ENCODE measurements at regions not wholly inside any gene's neighbourhood (a gene's known extent, or its start where the extent isn't known, plus 50 kb on each side); places are given as distances from the start of the nearest gene placed in this dataset.

GRCh38 chr20:39808613-39809012 is 846.5 kb downstream of the DHX35 start:
- Histone ChIP-seq H3K9me3 (no peaks in the 10 kb centered on the region), H3K27me3 (no peaks in the 10 kb centered on the region), H3K27ac (no peak overlapping the region), H3K36me3 (no peaks in the 10 kb centered on the region), H3K4me3 (no peak overlapping the region), H3K4me1 (no peaks in the 10 kb centered on the region)
- intact Hi-C loops (cut with DNase I), result loop anchor here in 1 of 10 donors (2.0 kb wide), 1 partner anchor 20 kb away; no protein-coding TSS in a partner anchor
- ATAC-seq, result no peak
- TF ChIP-seq, protein P1, sequence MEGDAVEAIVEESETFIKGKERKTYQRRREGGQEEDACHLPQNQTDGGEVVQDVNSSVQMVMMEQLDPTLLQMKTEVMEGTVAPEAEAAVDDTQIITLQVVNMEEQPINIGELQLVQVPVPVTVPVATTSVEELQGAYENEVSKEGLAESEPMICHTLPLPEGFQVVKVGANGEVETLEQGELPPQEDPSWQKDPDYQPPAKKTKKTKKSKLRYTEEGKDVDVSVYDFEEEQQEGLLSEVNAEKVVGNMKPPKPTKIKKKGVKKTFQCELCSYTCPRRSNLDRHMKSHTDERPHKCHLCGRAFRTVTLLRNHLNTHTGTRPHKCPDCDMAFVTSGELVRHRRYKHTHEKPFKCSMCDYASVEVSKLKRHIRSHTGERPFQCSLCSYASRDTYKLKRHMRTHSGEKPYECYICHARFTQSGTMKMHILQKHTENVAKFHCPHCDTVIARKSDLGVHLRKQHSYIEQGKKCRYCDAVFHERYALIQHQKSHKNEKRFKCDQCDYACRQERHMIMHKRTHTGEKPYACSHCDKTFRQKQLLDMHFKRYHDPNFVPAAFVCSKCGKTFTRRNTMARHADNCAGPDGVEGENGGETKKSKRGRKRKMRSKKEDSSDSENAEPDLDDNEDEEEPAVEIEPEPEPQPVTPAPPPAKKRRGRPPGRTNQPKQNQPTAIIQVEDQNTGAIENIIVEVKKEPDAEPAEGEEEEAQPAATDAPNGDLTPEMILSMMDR (IDR thresholded peaks at IDR 0.05), result no peak
- DNase-seq, result no peak
- WGBS, 2 donors, result 54 to 56% methylated on average over 1 of the region's 1 CpG

GRCh38 chr20:39800548-39800947 is 838.4 kb downstream of the DHX35 start:
- no peaks in the 10 kb centered on the region for H3K27me3 ChIP-seq
- H3K4me1 ChIP-seq, result peaks cover 0 to 13% (median 0%) of the 10 kb centered on the region in 9 donors
- WGBS, 2 donors, result 15 to 27% methylated on average over 1 of the region's 1 CpG
- intact Hi-C loops (cut with DNase I), result no loop called here
- TF ChIP-seq, protein P1 (IDR thresholded peaks at IDR 0.05), result no peak
- no peak overlapping the region for H3K4me3 ChIP-seq
- DNase-seq (peak; percentile 37 to 49), ATAC-seq (peak; percentile 37 to 83 (median 72))
- H3K9me3 ChIP-seq, result peaks cover 0 to 18% (median 3%) of the 10 kb centered on the region in 11 donors
- H3K36me3 ChIP-seq, result no peaks in the 10 kb centered on the region
- H3K27ac ChIP-seq, result peak overlapping the region in 5 of 10 donors; percentile 0 to 30 (median 17)

DNA sequence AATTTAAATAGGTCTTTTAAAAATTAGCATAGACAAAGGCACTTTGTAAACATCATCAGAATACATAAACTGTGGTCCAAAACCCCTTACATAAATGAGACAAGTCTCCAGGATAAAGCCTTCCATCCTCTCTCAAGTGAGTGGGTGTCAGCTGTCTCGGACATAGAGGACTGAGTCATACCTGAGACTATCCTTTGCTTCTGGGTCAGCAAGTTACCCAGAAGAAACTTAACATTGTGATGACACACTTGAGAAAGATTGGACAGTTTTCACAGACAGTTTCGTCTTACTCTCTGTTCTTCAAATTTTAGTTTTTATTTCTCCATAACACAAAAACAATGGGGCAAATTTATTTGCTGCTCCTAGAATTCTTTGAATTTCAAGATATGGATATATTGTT is 838.0 kb downstream of the DHX35 start:
- Histone ChIP-seq H3K4me1 (peaks cover 0 to 13% (median 0%) of the 10 kb centered on the region in 9 donors), H3K27me3 (no peaks in the 10 kb centered on the region), H3K27ac (peak overlapping the region in 5 of 10 donors; percentile 0 to 30 (median 17)), H3K36me3 (no peaks in the 10 kb centered on the region), H3K4me3 (no peak overlapping the region), H3K9me3 (peaks cover 0 to 18% (median 3%) of the 10 kb centered on the region in 11 donors)
- TF ChIP-seq, protein P1 (IDR thresholded peaks at IDR 0.05), result no peak
- no peak for DNase-seq
- intact Hi-C loops (cut with DNase I), result no loop called here
- WGBS, 2 donors, result 59 to 72% methylated on average over 2 of the region's 2 CpGs
- ATAC-seq, result peak in 1 of 8 donors; percentile 58

DNA sequence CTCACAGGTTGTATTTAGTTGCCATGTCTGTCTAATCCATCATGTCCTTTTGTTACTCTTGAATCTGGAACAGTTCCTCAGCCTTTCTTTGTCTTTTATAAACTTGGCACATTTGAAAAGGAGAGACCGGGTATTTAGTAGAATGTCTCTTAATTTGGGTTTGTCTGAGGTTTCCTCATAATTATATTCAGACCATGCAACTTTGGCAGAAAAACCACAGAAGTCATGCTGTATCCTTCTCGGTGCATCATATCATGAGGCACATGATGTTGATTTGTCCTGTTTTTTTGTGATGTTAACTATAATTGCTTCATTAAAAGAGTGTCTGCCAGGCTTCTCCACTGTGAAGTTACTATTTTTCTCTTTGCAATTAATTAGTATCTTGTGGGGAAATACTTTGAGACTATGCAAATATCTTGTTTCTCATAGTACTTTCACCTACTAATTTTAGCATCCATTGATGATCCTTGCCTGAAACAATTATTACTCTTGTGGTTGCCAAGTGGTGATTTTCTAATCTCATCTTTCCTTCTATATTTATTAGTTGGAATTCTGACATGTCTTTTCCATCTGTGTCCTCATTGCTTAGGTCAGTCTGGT is 837.3 kb downstream of the DHX35 start:
- no peak for ATAC-seq

More for the DNA sequence above, 837.3 kb downstream of the DHX35 start:
- WGBS, 2 donors, result 58 to 73% methylated on average over 2 of the region's 2 CpGs
- no peaks in the 10 kb centered on the region for H3K36me3 ChIP-seq
- peaks cover 0 to 13% (median 0%) of the 10 kb centered on the region in 9 donors for H3K4me1 ChIP-seq
- H3K4me3 ChIP-seq, result no peak overlapping the region
- H3K27me3 ChIP-seq, result no peaks in the 10 kb centered on the region
- H3K27ac ChIP-seq, result peak overlapping the region in 1 of 10 donors; percentile 1
- peaks cover 0 to 18% (median 3%) of the 10 kb centered on the region in 11 donors for H3K9me3 ChIP-seq
- no peak for DNase-seq
- intact Hi-C loops (cut with DNase I), result no loop called here
- TF ChIP-seq, protein P1 (IDR thresholded peaks at IDR 0.05), result no peak
